ENCODE measurements at regions not wholly inside any gene's neighbourhood (a gene's known extent, or its start where the extent isn't known, plus 50 kb on each side); places are given as distances from the start of the nearest gene placed in this dataset.

- DNase-seq: no peak
Observed at GRCh38 chr10:29119374-29119773, 169.5 kb upstream of the LYZL1 start.

DNA sequence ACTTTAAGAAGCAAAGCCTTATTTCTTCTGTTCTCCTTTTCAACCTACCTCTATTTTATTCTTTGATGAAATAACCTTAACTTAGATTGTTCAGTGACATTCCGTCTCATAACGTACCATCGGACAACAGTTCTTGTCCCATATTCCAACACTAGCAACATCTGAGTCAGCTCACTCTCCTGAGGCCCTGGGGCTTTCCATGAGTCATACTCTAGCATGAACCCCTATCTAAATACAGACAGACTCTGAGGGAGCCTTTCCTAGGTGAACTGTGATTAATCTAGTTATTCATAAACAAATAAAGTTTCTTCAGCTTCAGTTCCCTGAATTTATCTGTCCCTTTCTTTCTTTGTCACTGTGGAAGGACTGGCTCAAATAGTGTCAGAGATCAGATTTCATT lies 168.7 kb upstream of the LYZL1 start:
- no peak for DNase-seq

DNA sequence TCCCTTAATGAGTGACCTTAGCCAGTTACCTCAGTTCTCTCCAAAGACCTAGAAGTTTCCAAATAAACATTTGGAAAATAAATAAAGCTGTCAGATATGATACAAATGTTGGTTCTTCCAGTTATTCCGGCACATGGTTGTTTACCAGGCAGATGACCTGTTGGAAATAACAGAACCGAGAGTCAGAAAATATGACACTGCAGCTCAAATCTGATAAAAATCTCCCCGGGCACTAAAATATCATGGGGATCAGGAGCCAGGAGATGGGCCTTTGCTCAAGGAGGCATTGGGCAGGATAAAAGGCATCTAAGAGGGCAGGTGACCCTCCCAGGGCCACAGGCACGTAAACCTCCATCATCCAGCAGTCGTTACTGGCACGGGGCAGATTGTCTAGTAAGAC lies 164.0 kb upstream of the LYZL1 start:
- no peak for DNase-seq

GRCh38 chr10:29127037-29127700 lies 161.7 kb upstream of the LYZL1 start:
- DNase-seq: no peak

DNA sequence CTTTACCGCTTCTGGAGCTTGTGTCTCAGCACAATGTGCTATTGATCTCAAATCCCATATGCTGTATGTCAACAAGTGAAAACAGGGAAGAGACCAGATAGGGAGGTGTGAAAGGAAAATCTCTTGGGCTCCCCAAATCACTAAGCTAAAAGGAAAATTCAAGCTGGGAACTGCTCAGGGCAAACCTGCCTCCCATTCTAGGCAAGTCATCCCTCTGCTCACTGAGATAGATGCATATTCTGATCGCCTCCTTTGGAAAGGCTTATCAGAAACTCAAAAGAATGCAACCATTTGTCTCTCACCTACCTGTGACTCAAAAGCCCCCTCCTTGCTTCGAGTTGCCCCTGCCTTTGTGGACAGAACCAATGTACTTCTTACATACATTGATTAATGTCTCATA lies 161.1 kb upstream of the LYZL1 start:
- DNase-seq: no peak

DNA sequence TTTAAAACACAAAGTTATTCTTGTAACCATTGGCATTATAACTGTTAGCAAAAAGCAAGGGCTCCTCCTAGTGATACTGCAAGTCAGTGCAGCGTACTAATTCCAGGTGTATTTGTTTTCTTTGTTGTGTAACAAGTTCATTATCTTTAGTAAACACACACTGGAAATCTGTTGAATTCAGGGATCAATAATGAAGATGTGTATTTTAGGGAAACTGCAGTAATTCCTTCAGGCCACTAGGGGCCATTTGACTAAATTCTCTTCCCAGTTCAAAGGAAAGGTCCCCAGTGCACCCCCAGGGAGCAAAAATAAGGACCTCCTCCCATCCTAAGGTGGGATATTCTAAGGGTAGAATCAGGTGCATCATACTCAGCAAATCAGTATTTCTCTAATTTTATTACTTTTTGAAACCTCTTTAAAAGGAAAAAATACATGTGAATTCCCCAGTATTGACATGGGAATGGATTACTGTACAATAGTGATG lies 158.6 kb upstream of the LYZL1 start:
- no peak for DNase-seq

DNA sequence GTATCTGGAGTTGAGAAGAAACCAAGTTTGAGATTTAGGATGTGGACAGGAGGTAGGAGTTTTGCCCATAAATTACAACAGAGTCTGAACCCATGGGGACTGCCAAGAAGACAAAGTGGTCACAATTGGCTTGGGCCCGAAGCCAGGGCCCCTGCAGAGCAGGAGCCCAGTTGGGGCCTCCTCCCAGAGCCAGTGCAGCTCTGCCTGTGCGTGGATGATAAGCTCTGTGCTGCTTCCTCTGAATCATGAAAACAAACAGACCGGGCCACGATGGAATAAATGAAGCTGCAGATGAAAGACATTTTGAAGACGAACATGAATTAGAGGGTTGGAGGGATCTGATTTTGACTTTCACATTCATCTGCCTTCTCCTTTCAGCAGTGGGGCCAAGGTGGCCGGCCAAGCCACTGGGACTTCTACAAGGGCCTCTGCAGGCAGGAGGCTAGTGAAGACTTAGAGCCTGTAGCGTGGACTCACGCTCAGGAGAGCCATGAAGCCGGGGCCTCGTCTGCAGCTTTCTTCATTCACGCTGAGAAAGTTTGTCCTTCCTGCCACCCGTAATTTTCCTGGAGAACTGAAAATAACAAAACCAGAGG lies 156.8 kb upstream of the LYZL1 start:
- no peak for DNase-seq

DNA sequence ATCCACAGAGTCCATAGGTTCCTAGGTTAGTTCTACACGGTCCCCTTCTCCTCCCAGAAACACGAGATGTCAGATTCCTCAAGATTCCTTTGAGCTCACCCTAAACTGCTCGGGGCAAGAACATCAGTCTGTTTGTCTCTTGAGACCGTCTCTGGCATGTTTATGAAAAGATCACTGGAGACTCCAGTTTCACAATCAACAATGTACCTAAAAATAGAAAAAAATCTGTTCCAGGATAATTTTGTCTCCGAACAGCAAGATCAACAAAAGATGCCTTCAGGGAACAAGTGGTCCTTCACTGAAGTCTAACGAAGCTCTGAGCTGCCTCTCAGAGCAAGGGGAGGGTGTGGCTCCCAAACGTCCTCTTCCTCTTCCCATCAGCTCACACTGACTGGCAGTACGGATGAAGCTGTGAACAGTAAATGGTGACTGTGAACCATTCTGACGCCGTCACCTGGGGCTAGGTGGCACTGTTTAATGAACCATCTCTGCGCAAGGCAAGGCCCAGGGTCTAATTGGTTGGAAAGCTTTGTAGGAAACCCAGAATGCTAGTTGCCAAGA lies 156.2 kb upstream of the LYZL1 start:
- no peak for DNase-seq

DNA sequence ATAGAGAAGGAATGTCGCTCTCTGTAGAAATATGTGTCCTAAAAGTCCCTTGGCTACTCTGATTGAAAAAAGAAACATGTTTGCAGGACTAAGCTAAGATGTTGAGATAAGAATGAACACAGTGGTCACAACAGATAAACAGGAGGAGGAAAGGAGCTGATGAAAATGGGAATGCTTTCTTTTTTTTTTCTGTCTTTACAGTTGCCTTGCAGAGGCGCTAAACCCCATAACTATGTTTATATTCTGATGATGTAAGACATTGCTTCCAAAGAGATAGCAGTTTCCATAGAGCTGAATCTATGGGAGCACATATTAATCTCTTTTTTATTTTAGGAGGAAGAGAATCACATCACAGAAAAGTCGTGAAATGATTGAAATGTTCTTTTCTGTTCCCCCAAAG lies 153.5 kb upstream of the LYZL1 start:
- no peak for DNase-seq

DNA sequence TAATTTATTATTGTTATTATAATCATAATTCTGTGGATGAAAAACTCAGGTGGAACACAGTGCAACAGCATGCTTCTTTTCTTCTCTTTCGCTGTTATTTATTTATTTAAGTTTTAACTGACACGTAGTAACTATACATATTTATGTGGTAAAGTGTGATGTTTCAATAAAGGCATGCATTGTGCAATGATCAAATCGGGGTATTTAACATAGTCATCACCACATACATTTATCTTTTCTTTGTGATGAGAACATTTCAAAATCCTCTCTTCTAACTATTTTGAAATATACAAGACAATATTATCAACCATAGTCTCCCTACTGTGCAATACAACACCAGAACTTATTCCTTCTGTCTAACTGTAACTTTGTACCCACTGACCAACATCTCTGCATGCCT lies 152.5 kb upstream of the LYZL1 start:
- DNase-seq: no peak

DNA sequence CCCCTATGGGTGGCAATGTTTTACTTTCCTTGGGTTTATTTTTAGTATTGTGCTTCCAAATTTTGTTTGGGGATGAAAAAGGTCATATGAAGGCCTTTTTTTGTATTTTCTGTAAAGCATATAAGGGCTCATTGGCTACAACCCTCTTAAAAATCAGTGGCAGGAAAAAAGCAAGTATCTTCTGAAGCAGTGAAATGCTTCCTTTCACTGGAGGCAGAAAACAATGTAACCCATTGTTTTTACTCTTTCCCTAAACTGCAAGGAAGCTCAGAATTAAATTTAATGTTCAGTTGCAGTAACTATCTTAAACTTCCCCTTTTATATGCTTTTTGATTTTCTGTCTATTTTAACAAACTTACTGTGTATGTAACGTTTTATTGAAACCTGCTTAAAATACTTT lies 148.7 kb upstream of the LYZL1 start:
- DNase-seq: no peak

DNA sequence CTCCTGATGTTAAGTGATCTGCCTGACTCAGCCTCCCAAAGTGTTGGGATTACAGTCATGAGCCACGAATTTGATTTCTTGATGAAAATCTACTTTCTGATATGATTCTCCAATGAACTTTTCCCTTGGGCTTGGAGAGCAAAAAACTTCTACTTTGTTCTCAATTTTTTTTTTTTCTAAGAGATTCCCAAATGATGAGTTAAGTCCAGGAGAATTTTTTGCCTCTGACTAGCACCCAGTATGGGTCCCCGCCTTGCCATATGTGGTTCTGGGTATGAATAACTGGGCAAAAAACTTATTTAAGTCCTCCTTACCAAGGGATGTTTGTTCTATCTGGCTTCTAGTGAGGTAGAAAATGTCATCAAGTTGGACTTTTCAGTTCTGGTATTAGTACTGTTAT lies 147.9 kb upstream of the LYZL1 start:
- DNase-seq: no peak

GRCh38 chr10:29141761-29142160 lies 147.1 kb upstream of the LYZL1 start:
- DNase-seq: no peak

DNA sequence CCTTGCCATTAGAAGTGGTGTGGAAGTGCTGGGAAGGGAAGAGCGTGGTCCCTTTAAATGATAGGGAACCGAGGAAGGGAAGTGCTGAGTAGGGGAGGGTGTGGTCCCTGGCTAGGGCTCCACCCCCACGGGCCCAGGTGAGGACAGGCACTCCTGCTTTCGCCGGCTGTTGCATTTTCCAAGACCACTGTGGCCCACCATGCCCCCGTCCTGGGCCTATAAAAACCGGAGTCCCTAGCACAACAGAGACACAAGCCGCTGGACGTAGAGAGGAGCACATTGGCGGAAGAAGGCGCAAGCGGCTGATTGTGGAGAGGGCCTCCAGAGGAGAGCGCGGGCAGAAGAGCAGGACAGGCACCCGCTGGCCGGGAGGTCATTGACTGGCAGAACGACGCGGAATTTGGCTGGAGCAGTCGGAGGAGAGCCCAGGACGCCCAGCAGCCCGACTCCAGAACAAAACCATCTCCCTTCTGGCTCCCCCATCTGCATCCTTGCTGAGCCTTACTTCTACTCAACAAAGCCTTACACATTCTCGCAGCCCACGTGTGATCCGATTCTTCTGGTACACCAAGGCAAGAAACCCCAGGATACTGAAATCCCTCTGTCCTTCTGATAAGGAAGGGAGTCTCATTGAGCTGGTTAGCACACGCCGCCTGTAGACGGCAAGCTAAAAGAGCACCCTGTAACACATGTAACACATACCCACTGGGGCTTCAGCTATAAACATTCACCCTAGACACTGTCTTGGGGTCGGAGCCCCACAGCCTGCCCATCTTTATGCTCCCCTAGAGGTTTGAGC lies 146.2 kb upstream of the LYZL1 start:
- no peak for DNase-seq

DNA sequence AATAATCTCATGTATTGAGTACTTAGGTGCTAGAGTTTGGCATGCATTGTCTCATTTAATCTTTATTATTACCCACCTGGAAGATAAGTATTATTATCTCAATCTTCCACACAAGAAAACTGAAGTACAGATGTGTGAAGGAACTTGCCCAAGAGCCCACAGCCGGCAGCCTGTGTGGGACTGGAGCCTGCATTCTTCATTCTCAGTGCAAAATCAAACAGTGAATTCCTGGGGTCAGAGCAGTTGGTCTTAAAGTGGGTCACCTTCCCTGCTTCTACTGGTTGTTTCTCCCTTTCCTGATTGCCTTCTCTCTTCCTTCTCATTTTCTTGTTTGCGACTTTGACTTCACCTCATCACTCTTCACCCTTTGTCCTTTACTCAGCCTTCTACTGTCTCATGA lies 144.7 kb upstream of the LYZL1 start:
- no peak for DNase-seq

GRCh38 chr10:29146311-29147100 lies 142.4 kb upstream of the LYZL1 start:
- no peak for DNase-seq

DNA sequence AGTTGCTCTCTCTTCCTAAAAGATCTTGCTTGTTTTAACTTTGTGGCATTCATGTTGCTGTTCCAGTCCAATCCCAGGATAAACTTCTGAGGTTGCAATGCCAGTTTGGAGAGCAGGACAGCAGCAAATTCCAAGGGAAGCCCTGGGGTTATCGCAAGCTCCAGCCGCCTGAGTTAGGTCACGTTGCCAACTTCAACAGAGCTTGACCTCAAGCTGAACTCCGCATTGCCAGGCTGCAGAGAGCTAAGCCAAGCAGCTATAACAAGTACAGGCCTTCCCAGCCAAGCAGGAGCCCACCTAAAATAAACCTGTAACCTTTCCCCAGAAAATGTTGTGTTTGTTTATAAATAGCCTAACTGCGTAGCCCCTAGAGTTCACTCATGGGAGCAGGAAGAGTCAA lies 138.9 kb upstream of the LYZL1 start:
- DNase-seq: peak; percentile 20

DNA sequence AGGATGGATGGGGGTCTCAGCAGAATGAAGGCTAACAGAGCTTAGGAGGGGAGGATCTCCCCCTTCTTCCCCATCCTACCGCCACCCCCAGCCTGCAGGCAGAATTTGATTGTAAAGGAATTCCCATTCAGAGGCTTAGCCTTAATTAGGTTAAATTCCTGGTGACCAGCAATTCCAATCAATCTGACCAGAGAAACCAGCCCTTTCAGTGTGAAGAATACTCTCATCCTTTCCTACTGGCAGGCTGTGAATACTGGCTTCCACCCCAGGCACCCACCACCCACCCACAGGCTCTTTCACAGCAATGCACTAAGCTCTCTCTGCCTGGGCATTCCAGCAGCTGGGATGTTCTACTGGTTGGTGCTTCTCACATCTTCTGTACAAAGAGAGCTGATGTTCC lies 137.9 kb upstream of the LYZL1 start:
- DNase-seq: no peak

GRCh38 chr10:29157321-29157720 lies 131.5 kb upstream of the LYZL1 start:
- no peak for DNase-seq

DNA sequence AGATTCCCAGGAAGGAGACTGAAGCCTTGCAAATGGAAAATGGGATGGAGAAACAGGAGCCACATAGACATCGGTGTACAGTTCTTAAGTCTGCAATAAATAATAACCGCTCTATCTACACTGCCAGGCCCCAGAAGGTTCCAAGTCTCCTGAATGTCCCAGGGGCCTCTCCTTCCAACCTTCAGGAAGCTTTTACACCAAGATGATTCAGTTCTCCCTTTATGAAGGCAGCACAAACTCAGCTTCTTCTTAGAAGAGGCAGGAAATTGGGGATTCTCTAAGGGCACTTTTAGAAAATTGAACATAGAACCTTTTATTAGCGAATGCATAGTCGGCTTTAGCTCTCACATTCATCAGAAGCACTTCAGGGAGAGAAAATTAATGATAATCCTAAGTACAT lies 130.8 kb upstream of the LYZL1 start:
- no peak for DNase-seq

GRCh38 chr10:29160150-29160617 lies 128.7 kb upstream of the LYZL1 start:
- DNase-seq: no peak

DNA sequence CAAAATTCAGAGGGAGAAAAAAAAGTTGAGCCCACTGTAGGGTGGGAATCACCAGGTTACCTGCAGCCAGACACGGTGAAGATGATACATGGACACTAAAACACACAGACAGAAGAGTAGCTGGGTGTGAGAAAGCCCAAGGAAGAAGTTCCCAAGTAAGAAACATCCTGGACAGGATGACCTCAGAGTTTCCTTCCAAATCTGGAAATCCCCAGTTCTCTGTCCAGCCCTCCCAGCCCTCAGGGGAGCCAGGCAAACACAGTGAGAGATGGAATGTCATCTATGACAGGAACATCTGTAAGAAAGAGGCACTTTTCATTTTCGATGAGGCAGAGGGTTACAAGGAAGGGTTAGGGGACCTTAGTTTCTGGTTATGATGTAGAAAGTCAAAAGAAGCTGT lies 125.1 kb upstream of the LYZL1 start:
- no peak for DNase-seq

All from left kidney (tissue), 1 donor.